T-helper 1 cell (primary cell): ENCODE measurements at regions not wholly inside any gene's neighbourhood (a gene's known extent, or its start where the extent isn't known, plus 50 kb on each side); places are given as distances from the start of the nearest gene placed in this dataset.
"Not testable (repeated sequence)": the region's sequence is repeated elsewhere in the genome, so short reads cannot be mapped to it uniquely, and the experiment has no call there.

Source experiments
- DNase-seq, 5 donors: peaks; one replicate each; pipeline ENCODE4 v3.0.0-alpha.2; 2012 to 2020

DNA sequence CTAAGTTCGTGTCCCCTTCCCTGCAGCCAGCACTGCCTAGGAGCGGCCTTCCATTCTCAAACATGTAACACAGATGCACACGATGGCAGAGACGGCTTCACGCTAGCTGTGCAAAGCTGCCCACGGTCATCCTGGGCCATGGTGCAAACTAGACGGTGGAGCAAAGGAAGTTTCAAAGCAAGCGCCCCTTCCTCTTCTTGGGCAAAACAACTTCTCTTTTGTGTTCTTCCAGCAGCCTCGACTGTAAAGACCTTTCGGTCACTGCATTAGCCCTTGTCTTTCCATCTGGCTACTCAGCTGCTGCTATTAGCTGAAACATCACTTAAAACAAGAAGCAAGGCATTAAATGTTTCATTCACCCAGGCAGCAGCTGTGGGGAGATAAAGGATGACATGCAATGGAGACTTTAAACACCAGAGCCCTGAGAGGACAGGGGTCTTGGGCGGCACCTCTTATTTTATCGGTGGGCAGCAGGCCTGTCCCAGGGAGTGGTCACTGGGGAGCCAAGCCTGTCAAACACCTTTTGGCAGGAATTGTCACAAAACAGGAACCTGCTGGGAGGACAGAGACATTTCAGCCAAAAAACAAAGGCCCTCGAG is 214.8 kb downstream of the KLF6 start:
- no peak for DNase-seq

DNA sequence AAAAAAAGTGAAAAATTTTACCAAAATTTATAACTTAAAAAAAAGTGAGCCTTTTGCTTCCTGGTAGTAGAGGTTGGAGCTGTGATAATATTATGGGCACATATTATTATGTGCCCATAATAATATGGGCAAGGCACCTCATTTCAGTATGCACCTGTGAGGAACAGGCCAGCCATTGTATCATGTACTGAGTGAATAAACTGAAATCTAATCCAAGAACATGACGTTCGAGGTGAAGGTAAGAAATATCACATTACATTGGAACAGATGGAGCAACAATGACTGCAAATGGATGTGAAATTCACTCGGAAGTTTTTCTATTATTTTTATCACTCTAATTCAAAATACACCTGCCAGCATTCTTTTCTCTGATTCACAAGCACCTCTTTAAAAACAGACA is 216.0 kb downstream of the KLF6 start:
- no peak for DNase-seq

DNA sequence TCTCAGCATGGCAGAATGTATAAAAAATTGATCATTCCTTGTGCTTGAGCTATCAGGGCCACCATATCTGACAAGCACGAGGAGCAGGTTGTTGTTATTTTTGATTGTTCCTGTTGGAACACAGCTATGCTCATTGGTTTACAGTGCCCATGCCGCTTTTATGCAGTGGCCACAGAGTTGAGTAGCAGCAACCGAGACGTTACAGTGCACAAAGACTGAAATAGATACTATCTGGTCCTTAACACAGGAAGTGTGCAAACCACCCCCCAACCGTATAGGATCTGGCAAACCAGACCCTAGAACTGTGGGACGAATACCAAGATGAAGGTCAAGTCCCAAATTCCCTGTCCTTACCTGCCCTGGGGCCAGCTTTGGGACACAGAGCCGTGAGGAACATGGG is 216.6 kb downstream of the KLF6 start:
- DNase-seq, result no peak

DNA sequence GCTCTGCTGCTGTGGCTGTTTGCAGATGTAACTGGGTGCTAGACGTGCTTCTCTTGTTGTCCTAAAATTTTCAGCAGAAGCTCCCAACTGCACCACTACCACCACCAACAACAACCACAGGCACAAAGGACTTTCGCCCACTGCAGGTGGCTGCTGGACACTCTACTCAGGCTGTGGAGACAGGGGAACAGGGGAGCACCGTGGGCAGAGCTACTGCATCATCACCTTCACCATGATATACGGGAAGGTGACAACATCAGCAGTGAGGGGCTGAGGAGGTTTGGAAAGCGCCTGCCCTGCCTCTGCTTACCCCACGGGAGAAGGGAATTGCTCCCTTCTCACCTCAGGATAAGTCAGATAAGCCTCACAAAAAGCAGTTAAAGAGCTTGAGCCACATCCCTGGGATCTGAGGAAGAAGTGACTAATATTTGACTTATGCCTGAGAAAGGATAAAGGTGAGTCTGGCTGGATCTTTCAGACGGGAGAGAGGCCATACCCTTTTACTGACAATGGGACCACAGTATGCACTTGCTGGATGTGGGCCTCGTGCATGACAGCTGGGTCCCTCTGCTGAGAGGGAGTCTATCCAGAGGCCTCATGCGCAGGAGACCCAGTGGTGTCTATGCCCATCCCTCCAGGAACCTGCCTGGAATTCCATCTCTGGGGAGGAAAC is 217.6 kb downstream of the KLF6 start:
- DNase-seq, result no peak

DNA sequence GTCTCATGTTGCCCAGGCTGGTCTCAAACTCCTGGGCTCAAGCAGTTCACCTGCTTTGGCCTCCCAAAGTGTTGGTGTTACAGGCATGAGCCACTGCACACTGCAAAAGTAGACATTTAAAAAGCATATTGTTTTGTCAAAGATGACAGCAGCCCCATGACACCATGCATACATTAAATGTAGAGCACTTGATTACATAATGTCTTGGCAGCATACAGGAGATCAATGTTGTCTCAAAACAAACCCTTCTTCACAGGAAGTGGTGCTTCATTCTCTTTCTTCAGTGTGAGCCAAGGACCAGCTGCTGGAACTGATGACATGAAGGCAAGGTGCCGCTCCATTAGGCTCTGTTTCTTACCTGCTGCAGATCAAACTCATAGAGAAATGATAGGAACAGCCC is 218.4 kb downstream of the KLF6 start:
- DNase-seq, result peak in 1 of 5 donors; percentile 37

DNA sequence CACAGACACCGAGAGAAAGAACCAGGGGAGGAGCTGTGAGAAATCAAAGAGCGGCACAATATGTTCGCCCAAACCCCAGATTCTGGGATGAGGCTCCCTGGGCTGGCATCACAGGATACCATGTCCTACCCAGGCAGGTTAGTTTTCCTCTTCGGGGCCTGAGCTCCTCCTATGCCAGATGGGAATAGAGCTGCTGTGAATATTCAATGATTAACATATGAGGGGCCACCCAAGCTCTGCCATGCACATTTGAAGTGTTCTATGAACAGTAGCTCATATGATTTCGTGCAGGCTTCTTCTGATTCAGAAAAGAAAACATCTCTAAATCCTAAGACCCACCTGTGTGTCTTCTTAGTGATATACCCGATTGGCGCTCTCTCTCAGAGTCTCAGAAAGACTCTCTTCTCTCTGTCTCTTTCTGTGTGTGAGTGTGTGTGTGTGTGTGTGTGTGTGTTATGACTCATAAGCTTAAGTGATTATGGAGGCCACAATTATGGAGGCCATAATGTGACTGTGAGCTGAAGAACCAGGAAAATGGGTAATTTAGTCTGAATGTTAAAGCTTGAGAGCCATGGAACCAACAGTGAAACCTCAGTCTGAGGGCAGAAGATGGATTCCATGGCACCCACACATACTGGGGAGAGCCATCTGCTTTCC is 220.5 kb downstream of the KLF6 start:
- DNase-seq, result no peak

DNA sequence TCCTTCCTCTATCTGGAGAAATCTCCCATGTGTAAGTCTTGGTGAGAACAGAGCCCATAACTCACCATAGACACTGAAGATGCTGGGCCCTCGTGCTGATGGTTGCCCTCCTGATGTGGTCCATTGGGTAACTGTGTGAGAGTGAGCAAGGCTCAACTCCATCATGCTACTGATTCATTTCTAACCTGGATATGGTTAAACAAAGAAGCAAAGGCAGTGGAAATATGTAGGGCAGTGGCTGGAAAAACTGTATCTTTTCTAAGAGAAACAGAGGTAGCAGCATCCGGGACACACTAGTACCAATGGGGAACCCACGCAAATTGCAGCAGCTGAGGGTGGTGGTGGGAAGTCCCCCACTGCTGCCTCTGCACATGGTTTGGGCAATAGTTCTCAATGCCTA is 221.7 kb downstream of the KLF6 start:
- DNase-seq, result peak in 1 of 5 donors; percentile 56

DNA sequence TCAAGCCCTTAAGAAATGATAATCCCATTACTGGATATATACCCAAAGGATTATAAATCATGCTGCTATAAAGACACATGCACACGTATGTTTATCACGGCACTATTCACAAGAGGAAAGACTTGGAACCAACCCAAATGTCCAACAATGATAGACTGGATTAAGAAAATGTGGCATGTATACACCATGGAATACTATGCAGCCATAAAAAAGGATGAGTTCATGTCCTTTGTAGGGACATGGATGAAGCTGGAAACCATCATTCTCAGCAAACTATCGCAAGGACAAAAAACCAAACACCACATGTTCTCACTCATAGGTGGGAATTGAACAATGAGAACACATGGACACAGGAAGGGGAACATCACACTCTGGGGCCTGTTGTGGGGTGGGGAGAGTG is 224.4 kb downstream of the KLF6 start:
- DNase-seq, result not testable (repeated sequence)

DNA sequence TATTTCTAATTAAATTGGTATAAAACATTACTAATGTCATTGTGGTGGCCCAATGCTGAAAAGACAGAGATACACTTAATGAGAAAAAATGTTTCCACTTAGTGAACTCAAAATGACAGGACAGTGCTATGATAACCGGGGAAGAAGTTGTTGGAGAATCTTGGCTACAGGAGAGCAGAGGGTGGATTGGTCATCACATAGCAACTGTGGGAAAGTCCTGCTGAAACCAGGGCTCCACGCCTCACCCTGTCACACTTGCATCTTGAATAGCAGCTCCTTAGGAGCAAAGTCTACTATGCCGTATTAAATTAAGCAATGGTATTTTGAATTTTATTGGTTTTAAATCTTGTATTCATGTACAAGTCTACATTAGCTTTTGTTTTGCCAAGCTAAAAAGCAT is 225.5 kb downstream of the KLF6 start:
- no peak for DNase-seq

DNA sequence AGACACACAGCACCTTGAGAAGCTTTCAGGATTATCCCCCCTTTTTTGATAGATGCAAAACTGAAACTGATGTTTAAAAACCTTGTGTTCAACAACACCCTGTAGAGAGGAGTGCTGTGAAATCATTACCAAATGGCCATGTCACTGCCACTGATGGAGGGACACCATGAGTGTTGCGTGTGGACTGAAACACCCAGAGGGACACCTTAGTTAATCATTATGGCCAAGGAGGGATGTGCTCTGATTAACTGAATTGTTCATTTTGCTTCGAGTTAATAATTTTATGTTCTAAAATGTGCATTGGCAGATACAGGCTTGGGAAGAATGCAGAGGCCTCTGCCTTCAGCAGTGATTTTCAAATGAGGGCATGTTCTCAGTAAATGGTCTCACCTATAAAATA is 226.0 kb downstream of the KLF6 start:
- no peak for DNase-seq

DNA sequence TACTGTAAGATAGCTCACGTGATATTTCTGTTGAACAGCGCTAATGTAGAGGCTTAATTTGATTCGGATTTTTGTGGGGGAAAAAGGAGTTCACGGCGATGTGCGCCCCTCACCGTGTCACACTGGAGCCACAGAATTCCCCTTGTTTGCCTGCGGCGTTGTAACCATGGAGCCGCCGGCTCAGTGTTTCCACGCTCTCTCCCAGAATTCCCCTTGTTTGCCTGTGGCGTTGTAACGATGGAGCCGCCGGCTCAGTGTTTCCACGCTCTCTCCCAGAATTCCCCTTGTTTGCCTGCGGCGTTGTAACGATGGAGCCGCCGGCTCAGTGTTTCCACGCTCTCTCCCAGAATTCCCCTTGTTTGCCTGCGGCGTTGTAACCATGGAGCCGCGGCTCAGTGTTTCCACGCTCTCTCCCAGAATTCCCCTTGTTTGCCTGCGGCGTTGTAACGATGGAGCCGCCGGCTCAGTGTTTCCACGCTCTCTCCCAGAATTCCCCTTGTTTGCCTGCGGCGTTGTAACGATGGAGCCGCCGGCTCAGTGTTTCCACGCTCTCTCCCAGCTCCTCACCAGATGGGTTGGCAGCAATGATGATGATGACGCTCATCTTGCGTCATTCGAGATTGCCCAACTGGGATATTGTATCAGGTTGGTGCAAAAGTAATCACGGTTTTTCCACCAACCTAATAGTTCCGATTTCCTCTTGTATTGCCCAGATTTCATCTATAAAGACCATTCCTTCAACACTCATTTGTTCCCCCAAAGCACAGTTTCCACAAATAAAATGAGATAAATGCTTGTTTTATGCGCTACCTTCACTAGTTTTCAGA is 228.6 kb downstream of the KLF6 start:
- not testable (repeated sequence) for DNase-seq

DNA sequence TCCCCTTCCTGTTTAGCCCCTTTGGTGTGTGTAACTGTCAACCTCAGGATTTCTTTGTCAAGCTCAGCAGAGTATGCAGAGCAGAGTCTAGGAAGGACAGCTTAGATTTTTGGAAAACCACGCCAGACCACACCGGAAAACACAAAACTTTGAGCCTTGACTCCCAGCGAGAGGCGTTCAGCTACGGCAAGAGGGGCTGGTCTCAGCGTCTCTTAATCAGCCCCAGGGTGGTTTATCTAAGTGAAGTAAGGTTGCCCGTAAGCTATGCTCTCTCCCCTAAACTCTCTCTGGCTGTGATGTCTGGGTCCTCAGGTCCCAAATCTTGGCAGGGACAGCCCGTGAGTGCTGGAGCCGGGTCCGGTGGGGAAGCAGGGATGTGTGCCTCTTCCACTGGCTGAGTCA is 230.9 kb downstream of the KLF6 start:
- no peak for DNase-seq

DNA sequence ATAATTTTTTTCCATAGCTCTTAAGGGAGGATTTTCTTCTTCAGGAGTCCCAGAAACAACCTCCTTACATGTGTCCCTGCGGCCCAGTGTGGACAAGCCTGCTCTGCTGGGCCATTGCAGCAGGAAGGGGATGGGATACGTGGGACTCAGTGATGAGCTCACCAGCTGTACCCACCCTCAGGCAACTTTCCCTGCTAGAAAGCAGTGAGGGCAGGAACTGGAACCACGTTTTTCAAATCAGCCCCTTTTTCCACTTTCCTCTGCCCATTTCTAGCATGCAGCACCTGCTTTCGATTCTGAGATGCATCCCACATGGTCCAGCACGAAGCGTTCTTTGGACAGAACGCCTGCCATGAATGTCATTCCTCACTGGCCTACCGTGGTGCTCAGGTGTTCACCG is 232.7 kb downstream of the KLF6 start:
- DNase-seq, result no peak

DNA sequence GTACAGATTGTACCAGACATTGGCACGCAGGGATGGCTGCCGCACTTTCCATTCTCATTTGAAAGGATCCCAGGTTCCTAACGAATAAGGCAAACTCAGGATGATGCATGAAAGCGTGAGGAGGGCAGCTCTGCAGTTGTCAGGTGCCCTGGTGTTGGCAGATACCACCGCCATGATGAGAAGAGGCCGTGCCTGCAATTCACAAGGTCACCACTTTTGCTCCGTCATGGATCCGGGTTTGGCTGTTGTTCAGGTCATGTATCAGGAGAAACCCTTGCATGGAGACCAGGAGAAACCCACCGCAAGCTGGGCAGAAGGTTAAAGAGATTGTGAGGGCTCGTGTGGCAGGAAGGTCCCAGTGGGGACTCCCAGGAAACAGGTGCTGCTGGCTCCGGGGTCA is 233.2 kb downstream of the KLF6 start:
- DNase-seq, result no peak

DNA sequence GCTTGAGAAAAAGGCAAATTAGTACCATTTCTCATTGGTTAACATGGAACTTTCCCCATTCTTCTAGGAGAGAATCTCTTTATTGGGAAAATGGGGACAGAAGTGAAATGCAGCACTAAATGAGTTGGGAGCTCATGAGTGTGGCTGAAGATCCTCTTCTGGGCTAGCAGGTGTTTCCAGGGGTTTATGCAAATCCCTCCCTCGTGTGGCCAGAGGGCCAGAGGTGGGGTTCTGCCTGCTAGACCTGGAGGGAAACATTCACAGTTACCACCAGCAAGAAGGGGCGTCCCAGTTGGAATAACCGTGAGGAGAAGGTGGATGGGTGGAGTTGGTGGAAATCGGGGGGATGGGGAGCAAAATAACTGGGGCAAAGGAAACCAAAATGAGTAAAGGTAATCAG is 235.9 kb downstream of the KLF6 start:
- no peak for DNase-seq

DNA sequence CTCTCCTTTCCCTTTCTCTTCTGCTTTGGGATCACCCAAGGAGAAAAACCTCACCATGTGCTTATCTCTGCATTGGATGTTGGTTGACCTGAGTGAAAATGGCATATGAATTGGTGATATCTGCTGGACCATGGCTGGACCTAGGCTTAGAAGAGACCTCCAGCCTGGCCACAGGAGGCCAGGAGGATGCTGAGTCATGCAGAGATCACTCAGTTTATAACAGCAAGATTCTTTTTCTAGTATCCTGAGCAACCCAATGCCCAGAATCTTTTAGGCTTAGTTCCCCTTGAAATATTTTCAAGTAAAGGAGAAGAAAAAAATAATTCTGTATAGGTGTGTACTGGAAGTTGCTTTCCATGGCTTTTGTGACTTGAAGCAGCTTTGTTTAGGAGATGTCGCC is 236.3 kb downstream of the KLF6 start:
- no peak for DNase-seq

DNA sequence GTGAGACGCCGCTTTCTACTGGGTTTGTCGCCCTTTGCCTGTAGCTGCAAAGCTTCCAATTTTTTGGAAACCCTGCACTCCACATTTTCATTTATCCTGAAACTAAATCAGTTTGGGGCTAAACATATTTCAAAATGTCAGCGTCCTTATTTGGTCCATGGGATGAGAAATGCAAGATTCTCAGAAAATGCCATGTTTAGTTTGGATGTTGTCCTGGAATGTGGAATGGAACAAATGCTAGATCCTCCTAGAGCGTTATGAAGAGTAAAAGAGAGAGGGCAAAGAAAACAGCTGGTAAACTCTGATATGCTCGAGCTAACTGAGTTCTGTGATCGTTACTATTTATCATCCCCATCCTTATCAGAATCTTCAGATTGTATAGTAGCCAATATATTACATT is 236.9 kb downstream of the KLF6 start:
- no peak for DNase-seq

DNA sequence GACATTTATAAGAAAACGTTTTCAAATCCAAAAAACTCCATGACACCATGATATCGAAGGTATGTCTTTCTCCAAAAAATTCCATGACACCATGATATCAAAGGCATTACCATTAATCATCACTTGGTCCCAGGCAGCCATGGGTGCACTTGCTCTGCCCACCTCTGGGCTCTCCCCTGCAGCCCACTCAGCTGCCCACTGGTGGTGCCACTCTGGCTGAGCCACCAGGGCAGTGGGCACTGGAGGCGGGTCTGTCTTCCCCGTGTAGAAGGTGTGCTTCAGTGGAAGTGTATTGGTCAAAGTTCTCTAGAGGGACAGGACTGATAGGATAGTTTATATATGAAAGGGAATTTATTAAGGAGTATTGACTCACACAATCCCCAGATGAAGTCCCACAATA is 240.4 kb downstream of the KLF6 start:
- no peak for DNase-seq

DNA sequence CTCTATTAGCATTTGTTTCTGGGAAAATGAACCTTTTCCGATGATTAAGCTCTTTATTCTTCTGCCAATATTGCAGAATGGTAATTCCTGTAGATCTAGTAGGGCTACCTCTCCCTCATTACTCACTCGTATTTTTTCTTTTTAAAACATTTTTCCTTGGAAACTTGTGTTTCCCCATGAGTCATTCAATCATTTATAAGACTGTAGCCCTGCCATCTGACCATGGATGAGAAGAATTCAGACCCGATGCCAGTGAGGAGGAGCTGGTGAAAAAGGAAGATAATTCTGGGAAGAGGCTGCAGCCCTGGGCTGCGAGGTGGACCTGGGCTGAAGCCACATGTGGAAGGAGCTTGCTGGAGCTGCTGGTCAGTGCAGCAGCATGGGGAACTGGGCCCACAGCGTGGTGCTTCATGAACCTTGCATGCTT is 242.8 kb downstream of the KLF6 start:
- DNase-seq, result no peak

DNA sequence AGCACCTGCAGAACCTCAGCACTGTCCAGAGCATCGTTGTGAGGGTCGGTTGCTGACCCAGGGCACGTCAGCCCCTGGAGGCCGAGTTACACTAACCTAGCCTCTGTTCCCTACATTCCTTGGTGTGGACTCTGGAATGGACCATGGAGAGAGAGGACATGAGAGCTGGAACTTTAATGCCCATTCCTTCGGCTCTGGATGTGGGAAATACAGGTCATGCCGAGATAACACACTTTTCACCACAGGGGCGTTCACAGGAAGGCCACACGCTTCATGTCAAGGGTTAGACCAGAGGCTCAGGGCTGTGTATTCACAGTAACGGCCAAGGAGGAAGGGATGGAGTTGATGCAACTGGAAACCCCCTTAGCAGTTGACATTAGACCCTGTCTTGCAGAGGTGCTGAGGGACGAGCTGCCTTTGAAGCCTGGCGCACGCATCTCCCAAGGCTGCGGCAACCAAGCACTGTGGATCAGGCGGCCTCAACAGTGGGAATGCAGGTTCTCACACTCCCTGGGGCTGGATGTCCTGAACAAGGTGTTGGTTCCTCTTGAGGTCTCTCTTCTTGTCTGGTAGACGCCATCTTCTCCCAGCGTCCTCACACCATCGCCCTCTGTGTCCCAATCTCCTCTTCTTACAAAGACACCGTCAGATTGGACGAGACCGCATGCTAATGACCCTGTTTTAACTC is 245.2 kb downstream of the KLF6 start:
- DNase-seq, result no peak

DNA sequence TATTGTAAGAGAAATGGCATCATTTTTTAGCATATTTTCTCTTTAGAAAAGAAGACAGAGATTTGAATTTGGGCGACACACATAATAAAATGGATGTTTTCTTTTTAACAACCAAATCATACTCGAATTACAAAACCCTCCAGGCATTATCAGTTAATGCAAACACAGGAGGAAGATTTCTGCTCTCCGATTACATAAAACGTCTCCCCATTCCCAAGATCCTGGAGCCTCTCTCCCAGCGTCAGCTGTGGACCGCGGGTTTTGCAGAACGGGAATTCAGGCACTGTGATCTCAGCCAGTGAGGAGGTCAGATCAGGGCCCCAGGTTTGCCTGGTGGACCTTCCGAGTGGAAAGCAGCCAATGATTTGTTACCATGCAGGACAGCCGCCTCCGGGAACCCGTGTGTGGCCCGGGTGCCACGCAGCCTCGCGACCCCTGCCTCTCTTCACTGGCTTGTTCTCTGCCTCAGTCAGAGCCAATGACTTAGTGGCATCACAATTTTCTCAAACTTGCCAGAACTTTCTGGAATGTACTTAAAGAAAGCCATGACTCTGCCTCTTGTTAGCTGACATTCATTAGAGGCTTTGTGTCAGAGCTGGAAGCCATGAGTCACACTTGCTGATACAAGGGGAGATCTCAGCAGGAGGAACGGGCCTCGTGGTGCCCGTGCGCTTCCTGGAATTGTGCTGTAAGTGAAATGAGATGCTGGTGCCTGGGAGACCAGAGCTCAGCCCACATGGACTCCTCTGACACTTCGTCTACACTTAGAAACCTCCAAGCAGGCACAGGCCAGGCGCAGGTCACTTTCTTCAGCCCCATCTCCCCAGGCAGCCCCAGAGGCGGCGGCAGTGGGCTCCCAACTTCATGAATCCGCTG is 246.1 kb downstream of the KLF6 start:
- no peak for DNase-seq

DNA sequence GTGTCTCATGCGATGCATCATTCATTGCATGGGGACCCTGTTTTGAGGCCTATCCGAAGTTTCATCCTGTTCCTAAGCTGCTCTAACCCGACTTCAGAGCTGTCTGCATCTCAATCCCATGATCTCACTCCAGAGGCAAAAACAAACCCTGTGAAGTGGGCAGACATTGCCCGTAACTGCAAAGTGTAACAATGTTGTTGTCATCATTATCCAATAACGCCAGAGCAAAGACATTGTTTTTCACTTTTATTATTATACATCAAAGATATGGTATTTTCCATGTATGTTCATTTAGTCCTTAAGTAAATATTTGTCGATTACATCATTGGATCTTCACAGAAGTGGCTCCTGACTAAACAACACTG is 246.7 kb downstream of the KLF6 start:
- DNase-seq, result no peak
